ENCODE measurements at regions not wholly inside any gene's neighbourhood (a gene's known extent, or its start where the extent isn't known, plus 50 kb on each side); places are given as distances from the start of the nearest gene placed in this dataset.

- DNase-seq (peak in 1 of 4 donors; percentile 1), ATAC-seq (no peak)
- intact Hi-C loops (cut with DNase I) = no loop called here
- Histone ChIP-seq H3K27me3 (no peaks in the 10 kb centered on the region), H3K9me3 (peaks cover 0 to 6% of the 10 kb centered on the region in 2 donors), H3K36me3 (no peaks in the 10 kb centered on the region), H3K4me3 (no peak overlapping the region), H3K4me1 (no peaks in the 10 kb centered on the region), H3K27ac (no peak overlapping the region)
- TF ChIP-seq CTCF (IDR thresholded peaks at IDR 0.05) = no peak
Measured at GRCh38 chr9:100856238-100856637, 172.3 kb upstream of the PLPPR1 start.

GRCh38 chr9:100865111-100865510 lies 163.4 kb upstream of the PLPPR1 start:
- DNase-seq = no peak
- no peaks in the 10 kb centered on the region for H3K36me3 ChIP-seq
- no peak for ATAC-seq
- H3K4me3 ChIP-seq = no peak overlapping the region
- intact Hi-C loops (cut with DNase I) = no loop called here
- no peaks in the 10 kb centered on the region for H3K27me3 ChIP-seq
- H3K9me3 ChIP-seq = peaks cover 0 to 6% of the 10 kb centered on the region in 2 donors
- no peak for TF ChIP-seq CTCF (IDR thresholded peaks at IDR 0.05)
- no peak overlapping the region for H3K27ac ChIP-seq
- no peaks in the 10 kb centered on the region for H3K4me1 ChIP-seq

- DNase-seq (no peak), ATAC-seq (no peak)
- H3K4me3 ChIP-seq = no peak overlapping the region
- H3K36me3 ChIP-seq = no peaks in the 10 kb centered on the region
- no peak overlapping the region for H3K27ac ChIP-seq
- intact Hi-C loops (cut with DNase I) = no loop called here
- no peak for TF ChIP-seq CTCF (IDR thresholded peaks at IDR 0.05)
- no peaks in the 10 kb centered on the region for H3K4me1 ChIP-seq
- peaks cover 0 to under 1% of the 10 kb centered on the region in 2 donors for H3K9me3 ChIP-seq
- no peaks in the 10 kb centered on the region for H3K27me3 ChIP-seq
Measured at GRCh38 chr9:100865648-100866047, 162.9 kb upstream of the PLPPR1 start.

- no peaks in the 10 kb centered on the region for H3K4me1 ChIP-seq
- intact Hi-C loops (cut with DNase I) = no loop called here
Measured at GRCh38 chr9:100869326-100869725, 159.2 kb upstream of the PLPPR1 start.

GRCh38 chr9:100879884-100880283 lies 148.6 kb upstream of the PLPPR1 start:
- H3K4me3 ChIP-seq = no peak overlapping the region
- no peaks in the 10 kb centered on the region for H3K27me3 ChIP-seq
- intact Hi-C loops (cut with DNase I) = no loop called here
- ATAC-seq = no peak
- TF ChIP-seq CTCF (IDR thresholded peaks at IDR 0.05) = no peak
- H3K27ac ChIP-seq = no peak overlapping the region
- no peaks in the 10 kb centered on the region for H3K4me1 ChIP-seq
- DNase-seq = no peak
- no peaks in the 10 kb centered on the region for H3K36me3 ChIP-seq
- H3K9me3 ChIP-seq = no peaks in the 10 kb centered on the region

More at GRCh38 chr9:100869326-100869725, 159.2 kb upstream of the PLPPR1 start:
- no peaks in the 10 kb centered on the region for H3K36me3 ChIP-seq
- no peak overlapping the region for H3K27ac ChIP-seq
- no peaks in the 10 kb centered on the region for H3K27me3 ChIP-seq
- no peak overlapping the region for H3K4me3 ChIP-seq
- DNase-seq = no peak
- peaks cover 0 to 3% of the 10 kb centered on the region in 2 donors for H3K9me3 ChIP-seq
- TF ChIP-seq CTCF (IDR thresholded peaks at IDR 0.05) = no peak
- peak; percentile 49 for ATAC-seq
